ENCODE measurements at regions not wholly inside any gene's neighbourhood (a gene's known extent, or its start where the extent isn't known, plus 50 kb on each side); places are given as distances from the start of the nearest gene placed in this dataset.
A peak's percentile ranks its signal among the peaks of the same experiment; 100 is the strongest.
"Not testable (repeated sequence)": the region's sequence is repeated elsewhere in the genome, so short reads cannot be mapped to it uniquely, and the experiment has no call there.

DNA sequence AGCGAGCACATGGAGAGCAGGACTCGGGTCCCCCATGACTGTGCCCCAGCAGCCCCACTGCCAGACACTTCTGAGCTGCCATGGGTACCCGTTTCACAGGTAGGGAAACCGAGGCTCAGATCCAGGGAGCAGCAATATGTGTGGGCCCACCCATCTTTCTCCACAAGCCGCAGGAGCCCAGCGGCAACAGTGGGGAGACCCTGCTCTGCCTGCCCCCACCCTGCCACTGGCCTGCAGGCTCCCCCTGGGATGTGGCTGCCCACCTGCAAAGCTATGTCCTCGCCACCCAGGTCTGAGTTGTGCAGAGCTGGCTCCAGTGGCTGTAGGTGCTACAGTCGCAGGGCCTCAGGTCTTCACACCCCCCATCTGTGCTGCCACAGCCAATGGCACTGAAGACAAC, 50.6 kb upstream of the C1QTNF9B start:
- DNase-seq (ENCODE audit: low spot score): no peak

DNA sequence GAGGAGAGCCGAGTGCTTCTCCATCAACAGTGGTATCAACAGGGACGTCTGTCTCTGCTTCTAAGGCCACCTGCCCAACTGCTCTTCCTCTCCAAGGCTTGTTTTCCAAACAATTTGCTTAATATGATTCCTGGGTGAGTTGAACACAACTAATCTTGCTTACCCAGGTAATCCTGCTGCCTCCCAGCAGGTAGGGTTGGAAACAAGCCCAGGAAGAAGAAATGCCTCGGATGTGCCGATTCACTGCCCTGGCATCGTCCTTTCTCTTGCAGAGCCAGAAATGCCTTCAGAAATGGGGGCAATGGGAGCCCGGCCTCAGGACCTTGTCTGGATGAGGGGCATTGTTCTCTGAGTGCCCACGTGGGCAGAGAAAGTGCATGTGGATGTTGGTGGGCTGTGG, 51.9 kb upstream of the C1QTNF9B start:
- DNase-seq (ENCODE audit: low spot score): no peak

DNA sequence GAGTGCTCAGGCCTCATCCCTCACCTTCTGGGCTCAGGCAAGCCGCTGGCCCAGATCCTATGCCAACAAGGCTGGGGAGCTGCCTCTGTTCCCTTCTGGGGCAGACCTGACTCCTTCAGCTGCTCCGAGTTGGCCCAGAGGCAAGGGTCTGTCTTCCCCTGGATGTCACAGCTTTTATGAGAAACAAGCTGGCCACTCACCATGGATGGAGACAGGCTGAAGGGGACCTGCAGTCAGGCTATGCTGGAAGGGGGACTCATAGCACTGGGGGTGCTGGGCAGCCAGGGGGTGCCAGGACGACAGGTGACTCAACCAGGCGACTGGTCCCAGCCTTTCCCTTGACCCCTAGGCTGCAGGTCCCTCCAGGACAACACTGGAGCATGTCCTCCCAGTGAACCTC, 52.4 kb upstream of the C1QTNF9B start:
- DNase-seq (ENCODE audit: low spot score): no peak

DNA sequence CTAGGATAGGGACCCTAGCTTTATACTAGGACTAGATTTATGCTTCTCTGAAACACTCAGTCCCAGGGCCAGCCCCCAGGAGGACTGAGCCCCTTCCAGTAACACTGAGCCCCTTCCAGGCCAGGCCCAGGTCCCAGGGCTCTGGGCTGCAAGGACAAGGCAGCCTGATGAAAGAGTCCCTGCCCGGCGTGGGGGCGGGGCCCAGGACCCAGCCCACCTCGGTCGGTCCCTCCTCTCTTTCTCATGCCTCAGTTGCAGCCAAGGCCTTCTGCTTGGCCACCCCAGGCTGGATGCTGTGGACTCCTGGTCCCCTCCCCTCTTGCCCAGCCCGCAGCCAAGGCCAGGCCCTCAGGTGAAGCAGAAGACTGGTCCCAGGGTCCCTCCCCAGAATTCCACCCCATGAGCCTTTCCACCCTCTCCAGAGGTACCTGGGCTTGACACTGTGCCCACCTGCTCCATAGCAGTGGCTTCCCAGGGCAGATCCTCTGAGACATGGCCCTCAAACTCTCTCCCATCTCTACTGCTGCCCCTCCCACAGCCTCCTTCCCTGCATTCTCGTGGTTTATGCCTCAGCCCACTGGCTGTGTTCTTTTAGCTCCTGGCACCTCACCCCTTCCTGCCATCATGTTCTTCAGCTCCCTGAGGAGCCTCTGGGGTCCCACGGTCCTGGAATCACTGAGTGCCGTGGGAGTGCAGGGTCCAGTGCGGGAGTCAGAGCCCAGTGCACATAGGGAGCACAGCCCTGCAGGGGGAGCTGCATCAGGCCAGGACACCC, 53.6 kb upstream of the C1QTNF9B start:
- DNase-seq (ENCODE audit: low spot score): no peak

DNA sequence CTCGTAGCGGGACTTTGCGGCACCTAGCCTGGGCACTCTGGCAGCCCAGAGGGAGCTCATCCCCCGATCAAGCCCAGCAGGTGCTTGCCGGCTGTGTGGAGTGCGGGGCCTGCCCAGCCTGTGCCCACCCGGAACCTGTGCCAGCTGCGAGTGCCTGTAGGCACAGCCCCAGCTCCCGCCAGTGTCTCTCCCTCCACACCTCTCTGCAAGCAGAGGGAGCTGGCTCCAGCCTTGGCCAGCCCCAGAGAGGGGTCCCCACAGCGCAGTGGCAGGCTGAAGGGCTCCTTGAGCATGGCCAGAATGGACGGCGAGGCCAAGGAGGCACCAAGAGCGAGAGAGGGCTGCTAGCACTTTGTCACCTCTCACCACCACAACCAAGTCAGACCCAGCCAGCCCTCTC, 55.5 kb upstream of the C1QTNF9B start:
- DNase-seq (ENCODE audit: low spot score): no peak

DNA sequence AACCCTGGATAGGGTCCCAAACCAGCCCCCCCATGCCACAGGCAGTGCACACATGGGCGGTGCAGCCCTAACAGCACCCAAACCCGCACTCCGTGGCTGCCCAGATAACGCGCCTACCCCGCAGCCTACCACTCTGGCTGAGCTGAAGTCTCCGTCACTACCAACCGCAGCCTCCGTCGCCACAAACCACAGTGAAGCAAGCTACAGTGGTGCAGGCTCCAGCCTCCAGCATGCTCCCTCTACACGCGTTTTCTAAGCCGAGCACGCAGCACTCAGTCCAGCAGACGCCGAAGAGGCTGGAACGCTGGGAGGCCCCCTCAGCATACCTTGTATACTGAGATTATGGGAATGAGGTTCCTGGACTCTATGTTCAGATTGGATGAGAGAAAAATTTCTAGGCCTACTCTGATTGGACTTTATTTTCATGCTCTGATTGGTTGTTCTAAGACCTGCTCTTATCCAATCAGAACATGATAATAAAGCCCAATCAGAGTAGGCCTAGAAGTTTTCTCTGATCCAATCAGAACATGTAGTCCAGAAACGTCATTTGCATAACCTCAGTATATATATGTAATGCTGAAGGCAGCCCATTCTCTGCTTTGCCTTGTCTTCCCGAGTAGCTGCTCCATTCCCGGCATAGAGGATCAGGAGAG, 56.7 kb upstream of the C1QTNF9B start:
- no peak for DNase-seq (ENCODE audit: low spot score)

DNA sequence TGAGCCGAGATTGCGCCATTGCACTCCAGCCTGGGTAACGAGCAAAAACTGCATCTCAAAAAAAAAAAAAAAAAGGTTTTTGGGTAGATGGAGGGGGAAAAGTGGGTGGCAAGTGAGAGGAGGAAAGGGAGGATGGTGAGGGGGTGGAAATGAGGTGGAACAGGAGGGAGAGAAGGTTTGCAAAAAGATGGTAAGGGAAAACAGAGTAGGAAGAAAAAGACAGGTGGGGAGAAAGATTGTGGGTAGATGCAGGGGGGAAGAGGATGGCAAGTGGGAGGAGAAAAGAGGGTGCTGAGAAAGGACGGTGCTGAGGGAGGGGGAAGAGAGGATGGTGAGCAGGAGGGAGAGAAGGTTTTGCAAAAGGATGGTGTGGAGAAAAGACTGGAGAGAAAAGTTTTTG, 57.8 kb upstream of the C1QTNF9B start:
- DNase-seq (ENCODE audit: low spot score): no peak

DNA sequence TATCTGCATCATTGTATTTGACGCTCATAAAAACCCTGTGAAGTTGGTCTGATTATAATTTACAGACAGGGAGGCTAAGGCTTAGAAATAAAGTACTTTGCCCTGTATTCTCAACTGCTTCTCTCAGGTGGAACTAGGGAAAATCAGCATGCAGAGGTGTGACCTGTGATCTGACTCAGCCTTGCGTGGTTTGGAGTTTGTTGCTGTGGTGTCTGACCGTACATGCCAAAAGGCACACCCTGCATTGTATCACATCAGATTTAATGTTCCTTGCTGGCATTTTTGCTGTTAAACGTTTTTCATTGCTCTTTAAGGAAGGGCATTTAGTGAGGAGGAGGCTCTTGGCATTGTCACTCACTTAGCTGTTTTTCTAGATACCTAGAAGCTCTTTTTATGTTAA, 58.8 kb upstream of the C1QTNF9B start:
- DNase-seq (ENCODE audit: low spot score): no peak

DNA sequence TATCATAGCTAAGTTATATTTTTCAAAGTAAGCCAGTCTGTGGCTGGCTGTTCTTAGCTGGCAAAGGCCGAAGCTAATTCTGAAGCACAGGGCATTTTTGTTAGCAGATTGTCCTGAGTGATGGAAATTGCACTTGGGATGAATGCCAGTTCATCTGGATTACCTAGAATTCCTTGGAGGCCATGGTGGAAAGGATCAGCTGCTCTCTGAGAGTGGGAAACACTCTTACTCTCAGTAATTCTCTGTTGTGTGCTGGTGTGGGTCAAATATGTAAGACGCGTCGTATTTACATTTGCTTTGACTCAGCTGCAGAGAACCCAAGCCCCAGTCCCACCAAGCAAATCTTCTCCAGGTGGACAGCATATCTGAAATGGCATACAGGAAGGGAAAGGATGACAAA, 60.7 kb upstream of the C1QTNF9B start:
- no peak for DNase-seq (ENCODE audit: low spot score)

DNA sequence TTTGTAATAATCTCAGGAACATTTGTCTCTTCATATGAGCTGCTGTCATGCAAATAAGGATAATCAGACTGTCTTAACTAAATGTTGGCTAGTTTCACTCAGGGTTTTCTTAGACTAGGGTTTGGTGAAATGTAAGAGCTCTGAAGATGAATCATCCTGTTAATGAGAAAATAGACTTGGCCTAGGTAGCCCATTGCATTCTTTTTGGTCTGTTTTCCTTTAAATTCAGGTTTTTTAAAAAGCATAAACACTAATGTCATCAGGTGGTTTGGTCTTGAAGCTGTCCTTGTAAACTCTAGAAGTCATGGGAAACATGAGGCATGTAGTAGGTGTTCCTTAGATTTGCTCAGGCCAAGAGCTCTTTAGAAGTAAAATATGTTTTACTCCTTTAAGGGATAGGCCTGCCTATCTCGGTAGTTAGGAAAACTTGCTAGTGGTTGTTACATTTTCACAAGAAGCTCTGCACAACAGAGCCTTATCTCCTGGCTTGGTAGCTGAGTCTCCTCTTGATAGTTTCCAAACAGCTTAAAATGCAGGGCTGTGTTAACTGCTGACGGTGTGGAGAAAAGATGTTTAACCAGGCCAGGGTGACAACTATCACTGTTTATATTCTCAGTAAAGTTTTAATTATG, 62.0 kb upstream of the C1QTNF9B start:
- DNase-seq (ENCODE audit: low spot score): no peak

DNA sequence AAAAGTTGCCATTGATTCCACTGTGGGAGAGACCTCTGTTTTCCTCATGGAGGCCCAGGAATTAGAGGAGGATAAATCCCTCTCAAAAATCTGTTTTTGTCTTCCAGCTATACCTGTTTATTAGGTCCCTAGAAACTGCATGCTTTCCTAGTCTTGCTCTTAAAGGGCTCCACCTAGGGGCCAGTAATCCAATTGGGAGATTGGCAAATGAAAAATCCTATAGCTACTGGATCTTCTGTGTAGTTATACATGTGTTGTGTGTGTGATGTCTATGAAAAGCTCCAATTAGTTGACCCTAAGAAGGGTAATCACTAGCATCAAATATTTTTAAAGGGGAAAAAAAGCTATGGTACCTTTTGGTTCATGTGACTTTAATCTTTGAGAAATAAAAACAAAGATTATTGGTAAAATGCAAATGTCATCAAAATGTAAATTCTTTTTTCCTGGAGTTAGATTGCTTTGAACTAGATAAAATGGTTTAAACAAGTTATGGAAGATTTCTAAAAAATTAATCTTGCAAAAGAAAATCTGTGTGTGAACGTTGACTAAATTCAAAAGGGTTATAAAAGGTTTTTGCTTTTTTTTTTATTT, 63.4 kb upstream of the C1QTNF9B start:
- DNase-seq (ENCODE audit: low spot score): peak; percentile 64

DNA sequence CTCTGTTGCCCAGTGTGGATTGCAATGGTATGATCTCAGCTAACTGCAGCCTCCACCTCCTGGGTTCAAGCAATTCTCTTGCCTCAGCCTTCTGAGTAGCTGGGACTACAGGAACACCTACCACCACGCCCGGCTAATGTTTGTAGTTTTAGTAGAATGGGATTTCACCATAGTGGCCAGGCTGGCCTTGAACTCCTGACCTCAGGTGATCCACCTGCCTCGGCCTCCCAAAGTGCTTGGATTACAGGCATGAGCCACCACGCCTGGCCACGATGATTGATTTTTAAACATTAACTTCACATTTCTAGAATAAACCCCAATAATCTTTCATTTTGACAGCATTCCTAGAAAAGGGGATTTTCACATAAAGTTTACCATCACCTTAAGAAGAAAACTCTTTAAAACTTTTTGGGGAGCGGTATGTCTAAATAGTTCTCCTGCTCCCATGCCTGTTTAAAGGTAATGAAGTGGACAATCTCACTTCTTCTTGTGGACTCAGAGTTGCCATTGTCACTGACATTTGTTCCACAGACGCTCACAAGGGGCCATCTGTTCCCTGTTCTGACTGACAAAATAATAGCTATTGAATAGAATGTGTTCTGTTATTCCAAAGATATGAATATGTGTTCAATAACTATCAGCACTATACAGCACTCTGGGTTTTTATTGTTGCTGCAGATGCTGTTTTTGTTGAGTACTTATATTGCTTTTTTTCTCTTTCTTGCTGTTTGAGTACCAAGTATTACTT, 66.1 kb upstream of the C1QTNF9B start:
- DNase-seq (ENCODE audit: low spot score): peak; percentile 46

DNA sequence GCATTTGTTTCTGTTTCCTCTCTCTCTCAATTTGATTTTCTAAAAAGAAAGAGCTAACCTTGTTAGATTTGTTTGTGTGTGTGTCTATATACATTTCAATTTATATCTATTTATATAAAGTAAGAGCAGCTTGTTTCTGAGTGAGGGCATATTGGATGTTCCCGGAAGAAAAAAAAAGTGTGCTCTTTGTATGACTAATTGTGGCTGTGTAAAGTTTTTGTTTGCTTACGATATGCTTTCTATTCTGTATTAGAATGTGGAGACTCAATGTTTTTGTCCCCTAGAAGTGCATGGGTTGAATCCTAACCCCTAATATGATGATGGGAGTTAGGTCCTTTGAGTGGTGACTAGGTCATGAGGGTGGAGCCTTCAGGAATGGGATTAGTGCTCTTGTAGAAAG, 66.6 kb upstream of the C1QTNF9B start:
- DNase-seq (ENCODE audit: low spot score): no peak

DNA sequence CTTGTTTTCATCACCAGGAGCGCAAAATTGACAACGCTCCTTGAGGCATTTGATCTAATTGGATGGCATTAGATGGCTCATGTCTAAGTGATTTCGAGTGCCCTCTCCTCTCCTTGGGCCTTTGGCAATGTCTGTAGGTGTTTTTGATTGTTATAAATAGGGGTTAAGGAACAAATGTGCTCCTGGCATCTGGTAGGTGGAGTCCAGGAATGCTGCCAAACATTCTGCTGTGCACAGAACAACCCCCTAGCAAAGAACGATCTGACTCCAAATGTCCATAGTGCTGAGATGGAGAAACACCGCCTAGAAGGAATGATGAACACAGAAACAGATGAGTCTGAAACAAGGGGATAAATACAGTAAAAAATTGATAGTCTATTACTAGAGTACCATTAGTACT, 68.0 kb upstream of the C1QTNF9B start:
- peak; percentile 37 for DNase-seq (ENCODE audit: low spot score)

DNA sequence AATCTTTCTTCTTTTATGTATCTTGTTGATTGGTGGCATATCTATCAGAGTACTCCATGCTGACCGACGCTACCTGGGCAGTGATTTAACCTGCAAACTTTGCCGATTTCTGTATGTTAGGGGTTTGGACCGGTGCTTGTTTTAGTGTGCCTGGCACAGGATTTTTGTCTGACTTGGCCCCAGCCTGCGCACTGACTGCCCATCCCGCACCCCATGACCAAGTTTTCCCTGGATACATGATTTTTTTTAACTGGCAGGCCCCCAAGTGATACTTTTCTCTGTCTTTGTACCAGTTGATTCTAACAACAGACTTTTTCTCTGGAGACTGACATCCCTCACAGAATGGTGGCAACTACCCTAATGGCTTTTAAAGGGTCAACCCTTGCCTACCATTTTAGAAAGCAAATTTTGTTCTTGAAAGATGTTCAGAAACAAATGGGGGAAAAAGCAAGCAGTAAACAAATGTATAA, 69.0 kb upstream of the C1QTNF9B start:
- DNase-seq (ENCODE audit: low spot score): peak; percentile 41

DNA sequence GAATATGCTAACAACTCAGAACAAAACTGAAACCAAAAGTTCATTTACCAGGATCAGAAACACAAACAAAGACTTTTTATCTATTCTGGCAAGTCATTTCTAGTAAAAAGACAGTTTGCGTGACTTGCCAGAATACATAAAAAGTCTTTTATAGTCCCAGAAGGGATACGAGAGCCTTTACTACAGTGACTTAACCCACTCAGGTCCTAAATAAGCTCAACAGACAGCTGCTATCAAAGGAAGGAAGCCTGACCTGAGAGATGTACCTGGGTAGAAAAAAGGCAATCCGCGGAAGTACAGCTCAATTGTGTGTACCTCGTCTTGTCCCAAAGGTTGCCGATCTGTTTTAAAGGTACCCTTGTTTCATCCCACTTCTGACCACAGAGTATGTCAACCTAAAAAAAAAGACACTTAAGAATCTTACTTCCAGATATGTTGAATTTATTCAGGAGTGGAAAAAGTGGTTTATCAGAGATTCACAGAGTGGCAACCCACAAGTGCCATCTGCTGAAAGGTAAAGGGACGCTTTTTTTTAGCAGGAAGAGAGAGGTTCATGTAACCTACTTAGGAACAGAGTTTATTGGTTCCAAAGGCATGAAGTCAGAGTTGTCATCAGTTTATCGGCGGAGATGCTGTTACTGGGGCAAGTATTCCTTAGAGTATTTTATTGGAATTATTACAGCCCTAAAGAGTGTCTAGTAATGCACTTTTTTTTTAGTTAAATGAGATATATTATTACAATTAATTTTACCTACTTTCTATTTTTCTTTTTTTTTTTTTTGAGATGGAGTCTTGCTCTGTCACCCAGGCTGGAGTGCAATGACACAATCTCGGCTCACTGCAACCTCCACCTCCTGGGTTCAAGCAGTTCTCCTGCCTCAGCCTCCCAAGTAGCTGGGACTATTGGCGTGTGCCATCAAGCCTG, 69.7 kb upstream of the C1QTNF9B start:
- peak; percentile 70 for DNase-seq (ENCODE audit: low spot score)

DNA sequence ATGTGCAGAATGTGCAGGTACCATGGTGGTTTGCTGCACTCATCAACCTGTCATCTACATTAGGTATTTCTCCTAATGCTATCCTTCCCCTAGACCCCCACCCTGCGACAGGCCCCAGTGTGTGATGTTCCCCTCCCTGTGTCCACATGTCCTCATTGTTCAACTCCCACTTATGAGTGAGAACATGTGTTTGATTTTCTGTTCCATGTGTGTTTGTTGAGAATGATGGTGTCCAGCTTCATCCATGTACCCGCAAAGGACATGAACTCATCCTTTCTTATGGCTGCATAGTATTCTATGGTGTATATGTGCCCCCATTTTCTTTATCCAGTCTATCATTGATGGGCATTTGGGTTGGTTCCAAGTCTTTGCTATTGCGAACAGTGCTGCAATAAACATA, 70.5 kb upstream of the C1QTNF9B start:
- DNase-seq (ENCODE audit: low spot score): not testable (repeated sequence)

DNA sequence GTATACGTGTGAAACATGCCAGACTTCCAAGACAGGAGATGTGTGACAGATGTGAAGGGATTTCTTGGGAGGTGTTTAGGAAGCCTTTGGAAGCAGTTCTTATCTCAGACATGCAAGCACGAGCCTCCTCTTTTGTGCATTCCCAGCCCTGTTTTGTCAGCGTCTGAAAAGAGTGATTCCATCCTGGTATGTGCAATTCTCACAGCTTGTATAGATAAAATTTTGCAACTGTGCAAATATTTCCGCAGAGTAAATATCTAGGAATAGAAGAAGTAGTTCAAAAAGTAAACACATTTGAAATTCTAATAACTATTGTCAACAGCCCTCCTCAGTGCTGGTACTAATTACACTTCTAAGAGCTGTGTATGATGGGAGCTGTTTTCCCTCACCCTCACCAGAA, 72.3 kb upstream of the C1QTNF9B start:
- no peak for DNase-seq (ENCODE audit: low spot score)

DNA sequence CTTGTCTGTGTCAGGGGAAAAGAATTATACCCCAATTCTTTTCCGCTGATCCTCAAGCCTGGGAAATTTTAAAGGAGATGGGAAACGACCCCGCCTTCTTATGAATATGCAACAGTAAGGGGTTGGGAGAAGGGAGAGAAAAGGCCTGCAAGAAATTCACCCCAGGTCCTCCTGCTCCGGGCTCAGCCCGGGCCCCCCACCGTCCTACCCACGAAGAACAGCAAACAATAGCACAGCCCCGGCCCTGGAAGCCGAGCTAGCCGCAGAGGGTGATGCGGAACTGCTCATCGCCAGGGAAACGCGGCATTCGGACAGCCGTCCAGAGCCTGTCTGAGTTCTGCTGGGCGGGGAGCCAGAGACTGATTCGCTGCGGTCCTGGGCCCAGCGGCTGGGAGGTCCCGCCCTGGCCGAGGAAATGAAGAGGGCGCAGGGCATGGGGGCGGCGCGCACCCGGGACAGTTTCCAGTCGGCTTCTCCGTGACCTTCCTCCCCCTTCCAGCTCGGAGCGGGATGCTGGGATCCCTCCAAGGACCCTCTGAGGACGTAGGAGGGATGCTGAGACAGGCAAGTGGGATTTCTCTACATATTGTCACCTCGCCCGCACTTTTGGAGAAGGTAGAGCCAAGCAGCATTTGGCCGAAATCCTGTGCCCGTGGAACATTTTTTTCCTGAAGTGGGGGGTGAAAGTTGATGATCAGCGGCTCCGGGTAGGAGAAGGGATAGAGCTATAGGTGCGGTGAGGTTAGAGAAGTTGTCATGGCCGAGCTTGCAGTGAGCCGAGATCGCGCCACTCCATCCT, 82.3 kb upstream of the C1QTNF9B start:
- peak; percentile 88 for DNase-seq (ENCODE audit: low spot score)

DNA sequence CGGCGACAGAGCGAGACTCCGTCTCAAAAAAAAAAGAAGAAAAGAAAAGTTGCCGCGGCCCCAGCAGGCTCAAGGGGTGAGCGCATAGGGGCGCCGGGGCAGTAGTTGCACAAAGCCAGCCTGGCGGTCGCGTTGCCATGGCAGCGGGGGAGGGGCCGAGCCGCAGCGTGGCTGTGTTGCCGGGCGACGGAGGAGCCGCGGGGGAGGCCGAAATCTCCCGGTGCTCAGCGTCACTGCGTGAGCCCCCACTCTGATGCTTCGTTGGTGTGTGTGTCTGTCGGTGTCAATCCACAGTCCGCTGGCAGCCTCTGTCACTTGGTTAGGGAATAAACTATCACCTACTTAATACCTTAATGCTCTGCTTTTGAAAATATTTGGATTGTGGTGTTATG, 82.9 kb upstream of the C1QTNF9B start:
- DNase-seq (ENCODE audit: low spot score): peak; percentile 90
